ENCODE measurements at regions not wholly inside any gene's neighbourhood (a gene's known extent, or its start where the extent isn't known, plus 50 kb on each side); places are given as distances from the start of the nearest gene placed in this dataset.
A peak's percentile ranks its signal among the peaks of the same experiment; 100 is the strongest.
"Not testable (repeated sequence)": the region's sequence is repeated elsewhere in the genome, so short reads cannot be mapped to it uniquely, and the experiment has no call there.

- no peak for TF ChIP-seq CTCF (conservative IDR thresholded peaks at IDR 0.05; ENCODE audit: low read depth, low read length)
- H3K4me3 ChIP-seq (ENCODE audit: low read depth, low read length) = no peak overlapping the region
- no peak for DNase-seq (ENCODE audit: low read depth)
These were observed 407.6 kb downstream of the RAB38 start for GRCh38 chr11:87767615-87768014.

GRCh38 chr11:87764075-87764474 lies 411.2 kb downstream of the RAB38 start:
- H3K4me3 ChIP-seq (ENCODE audit: low read depth, low read length); DNase-seq (ENCODE audit: low read depth): not testable (repeated sequence)

GRCh38 chr11:87754685-87755084 lies 420.6 kb downstream of the RAB38 start:
- no peak for TF ChIP-seq CTCF (conservative IDR thresholded peaks at IDR 0.05; ENCODE audit: low read depth, low read length)
- DNase-seq (ENCODE audit: low read depth) = no peak
- H3K4me3 ChIP-seq (ENCODE audit: low read depth, low read length) = no peak overlapping the region

- H3K4me3 ChIP-seq (ENCODE audit: low read depth, low read length) = no peak overlapping the region
- TF ChIP-seq CTCF (conservative IDR thresholded peaks at IDR 0.05; ENCODE audit: low read depth, low read length) = no peak
- no peak for DNase-seq (ENCODE audit: low read depth)
These were observed 422.1 kb downstream of the RAB38 start for GRCh38 chr11:87753143-87753542.

- H3K4me3 ChIP-seq (ENCODE audit: low read depth, low read length) = no peak overlapping the region
- TF ChIP-seq CTCF (conservative IDR thresholded peaks at IDR 0.05; ENCODE audit: low read depth, low read length) = peak; percentile 31
- DNase-seq (ENCODE audit: low read depth) = no peak
These were observed 432.2 kb downstream of the RAB38 start for GRCh38 chr11:87743007-87743406.

GRCh38 chr11:87740968-87741367 lies 434.3 kb downstream of the RAB38 start:
- TF ChIP-seq CTCF (conservative IDR thresholded peaks at IDR 0.05; ENCODE audit: low read depth, low read length) = no peak
- DNase-seq (ENCODE audit: low read depth) = no peak
- no peak overlapping the region for H3K4me3 ChIP-seq (ENCODE audit: low read depth, low read length)

GRCh38 chr11:87740451-87740850 lies 434.8 kb downstream of the RAB38 start:
- TF ChIP-seq CTCF (conservative IDR thresholded peaks at IDR 0.05; ENCODE audit: low read depth, low read length) = no peak
- H3K4me3 ChIP-seq (ENCODE audit: low read depth, low read length) = no peak overlapping the region
- DNase-seq (ENCODE audit: low read depth) = no peak

GRCh38 chr11:87739766-87740165 lies 435.5 kb downstream of the RAB38 start:
- DNase-seq (ENCODE audit: low read depth) = no peak
- TF ChIP-seq CTCF (conservative IDR thresholded peaks at IDR 0.05; ENCODE audit: low read depth, low read length) = no peak
- H3K4me3 ChIP-seq (ENCODE audit: low read depth, low read length) = no peak overlapping the region

Measured in epithelial cell of proximal tubule (primary cell).